H4 (cell line): ENCODE measurements at regions not wholly inside any gene's neighbourhood (a gene's known extent, or its start where the extent isn't known, plus 50 kb on each side); places are given as distances from the start of the nearest gene placed in this dataset.

Source experiments
- DNase-seq: peaks from one replicate; pipeline ENCODE4 v3.0.0-alpha.2; 2015; ENCODE audit warnings: low spot score

- DNase-seq: no peak
Measured at GRCh38 chr13:103437651-103438050, 371.4 kb upstream of the SLC10A2 start.

DNA sequence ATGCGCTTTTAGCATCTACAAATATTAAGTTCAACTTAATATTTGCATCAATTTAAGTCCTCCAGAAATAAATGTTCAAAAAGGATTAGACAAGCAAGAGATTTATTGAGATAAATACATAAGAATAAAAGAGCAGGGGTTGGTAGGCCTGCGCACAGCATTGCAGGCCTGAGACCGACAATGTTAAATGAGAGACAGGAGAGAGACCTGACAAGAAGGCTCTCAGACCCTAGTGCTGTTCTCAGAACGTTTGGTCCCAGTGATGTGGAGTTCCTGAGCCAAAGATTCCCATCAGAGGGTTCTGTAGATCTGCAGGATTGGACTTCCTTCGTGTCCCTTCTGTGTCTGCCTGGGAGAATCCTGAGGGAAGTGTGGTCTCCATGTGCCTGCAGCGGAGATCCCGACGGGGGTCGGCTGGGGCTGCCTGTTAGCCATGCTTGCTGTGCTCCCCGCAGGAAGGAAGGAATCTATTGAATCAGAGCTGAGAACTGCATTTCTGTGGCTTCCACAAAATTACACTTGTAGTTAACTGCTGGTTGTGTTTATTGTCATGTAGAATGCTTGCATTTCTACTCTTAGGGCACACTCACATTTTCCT, 369.9 kb upstream of the SLC10A2 start:
- DNase-seq: no peak

DNA sequence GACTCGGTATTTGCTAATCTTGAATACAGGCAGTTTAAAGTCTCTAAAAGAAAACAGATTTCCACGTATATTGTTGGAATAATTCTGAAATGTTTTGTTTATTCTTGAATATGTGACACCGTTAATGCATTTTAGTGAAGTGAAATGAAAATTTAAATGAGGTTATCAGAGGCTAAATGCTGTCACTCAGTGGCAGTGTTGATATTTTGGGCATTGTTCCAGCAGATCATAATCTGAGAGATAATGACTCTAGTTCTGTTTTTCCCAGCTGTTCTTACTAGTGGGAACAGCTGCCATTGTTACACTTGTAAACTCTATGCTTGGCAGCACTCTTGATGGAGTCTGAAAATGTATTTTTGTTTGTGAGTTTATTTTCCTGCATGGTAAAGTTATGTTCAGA, 365.6 kb upstream of the SLC10A2 start:
- no peak for DNase-seq

GRCh38 chr13:103430368-103430767, 364.2 kb upstream of the SLC10A2 start:
- no peak for DNase-seq

DNA sequence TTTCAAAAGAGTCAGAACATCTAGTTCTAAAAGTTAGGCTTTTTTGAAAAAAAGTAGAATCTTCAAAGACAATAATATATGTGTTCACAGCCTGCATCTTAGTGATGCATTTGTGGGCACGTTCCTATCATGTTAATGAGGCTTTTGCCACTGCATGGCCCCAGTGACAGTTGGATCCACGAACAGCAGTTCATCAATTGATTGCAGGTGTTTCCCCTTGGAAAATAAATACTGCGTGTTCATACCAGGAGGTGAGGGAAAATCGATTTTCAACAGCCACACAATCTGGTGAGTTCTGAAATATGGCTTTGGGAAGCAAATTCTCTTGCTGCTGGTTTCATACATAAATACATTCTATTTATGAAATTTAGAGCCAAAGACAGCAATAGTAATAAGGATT, 343.8 kb upstream of the SLC10A2 start:
- no peak for DNase-seq

- no peak for DNase-seq
Measured at GRCh38 chr13:103406967-103407366, 340.8 kb upstream of the SLC10A2 start.

GRCh38 chr13:103405297-103405696, 339.1 kb upstream of the SLC10A2 start:
- no peak for DNase-seq

- no peak for DNase-seq
Measured at GRCh38 chr13:103403814-103404213, 337.6 kb upstream of the SLC10A2 start.

- DNase-seq: no peak
Measured at GRCh38 chr13:103403148-103403740, 337.0 kb upstream of the SLC10A2 start.

- no peak for DNase-seq
Measured at GRCh38 chr13:103395139-103395538, 328.9 kb upstream of the SLC10A2 start.

GRCh38 chr13:103394618-103395017, 328.4 kb upstream of the SLC10A2 start:
- DNase-seq: no peak

- DNase-seq: no peak
Measured at GRCh38 chr13:103391936-103392335, 325.7 kb upstream of the SLC10A2 start.

DNA sequence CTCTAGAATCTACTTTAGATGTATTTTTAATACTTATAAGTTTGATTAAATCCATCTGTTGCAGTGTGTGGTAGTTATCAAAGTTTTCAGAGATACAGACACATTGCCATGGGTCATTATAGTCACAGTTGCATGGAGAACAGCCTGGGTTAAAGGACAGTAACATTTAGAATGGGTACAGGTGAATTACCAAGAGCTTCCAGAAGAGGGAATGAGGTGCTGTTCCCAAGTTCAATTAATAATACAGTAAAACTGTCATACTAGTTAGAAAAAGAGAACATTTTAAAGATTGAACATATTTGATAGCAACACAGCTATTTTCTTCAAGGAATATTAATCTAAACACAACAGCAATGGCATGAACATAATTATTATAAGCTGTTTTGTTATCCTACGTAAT, 322.6 kb upstream of the SLC10A2 start:
- no peak for DNase-seq

GRCh38 chr13:103386341-103386740, 320.1 kb upstream of the SLC10A2 start:
- DNase-seq: peak; percentile 41

GRCh38 chr13:103373916-103374315, 307.7 kb upstream of the SLC10A2 start:
- DNase-seq: no peak

DNA sequence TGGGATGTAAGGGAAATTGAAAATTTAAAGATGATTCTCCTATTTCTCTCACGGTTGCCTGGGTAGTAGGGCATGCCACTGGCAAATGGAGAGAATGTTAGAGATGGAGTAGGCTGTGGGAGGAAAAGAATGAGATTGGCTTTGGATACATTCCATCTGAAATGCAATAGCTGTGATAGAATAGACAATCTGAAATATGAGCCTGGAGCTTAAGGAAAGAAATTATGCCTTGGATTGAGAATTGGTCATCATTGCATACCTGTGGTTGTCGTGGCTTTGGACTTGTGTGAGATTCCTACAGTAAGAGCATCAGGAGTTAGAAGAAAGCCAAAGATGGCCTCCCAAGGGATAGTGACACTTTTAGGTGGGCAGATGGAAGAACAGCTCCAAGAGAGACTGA, 305.1 kb upstream of the SLC10A2 start:
- no peak for DNase-seq

- no peak for DNase-seq
Measured at GRCh38 chr13:103370790-103371189, 304.6 kb upstream of the SLC10A2 start.

DNA sequence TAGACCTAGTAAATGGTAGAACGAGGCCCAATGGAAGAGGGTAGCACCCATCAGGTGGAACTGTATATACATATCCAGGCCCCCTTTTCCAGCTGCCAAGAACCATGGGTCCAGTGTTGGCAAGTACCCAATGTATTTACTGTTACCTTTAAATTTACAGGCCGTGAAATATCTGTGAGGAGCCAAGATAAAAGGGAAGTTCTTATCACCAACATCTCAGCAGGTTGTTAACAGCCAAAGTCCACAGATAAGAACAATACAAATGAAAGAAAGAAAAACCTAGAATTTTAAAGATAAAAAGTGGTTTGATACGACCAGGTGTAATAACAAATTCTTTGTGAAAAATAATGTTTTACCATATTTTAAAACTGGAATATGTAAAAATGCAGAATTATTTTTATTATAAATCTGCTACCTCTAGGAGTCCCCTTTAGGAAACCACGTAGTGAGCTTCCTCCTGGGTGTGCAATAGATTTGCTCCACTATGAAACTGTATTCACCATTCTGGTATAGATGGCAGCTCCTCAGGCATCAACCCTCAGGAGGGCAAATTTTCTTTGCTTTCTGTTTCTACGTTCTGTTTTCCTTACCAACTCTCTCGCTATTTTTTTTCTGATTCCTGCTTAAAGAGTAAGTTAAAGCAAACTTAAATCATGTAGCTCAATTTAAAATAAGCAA, 292.2 kb upstream of the SLC10A2 start:
- DNase-seq: no peak

- no peak for DNase-seq
Measured at GRCh38 chr13:103356226-103356864, 290.1 kb upstream of the SLC10A2 start.

DNA sequence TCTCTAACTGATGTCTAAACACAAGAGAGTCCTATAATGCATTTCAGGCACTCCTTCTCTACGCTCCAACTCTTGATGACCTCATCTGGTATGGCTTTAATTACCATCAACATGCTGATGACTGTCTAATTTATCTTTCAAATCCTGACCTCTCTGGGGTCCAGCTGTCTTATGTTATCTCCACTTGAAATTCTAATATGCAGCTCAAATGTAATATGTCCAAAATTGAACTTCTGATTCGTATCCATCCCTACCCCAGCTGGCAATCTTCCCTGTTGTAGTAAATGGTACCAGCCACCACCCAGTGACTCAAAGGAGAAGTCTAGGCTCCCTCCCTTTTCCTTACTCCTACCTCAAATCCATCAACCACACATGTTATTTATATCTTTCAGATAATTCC, 288.0 kb upstream of the SLC10A2 start:
- no peak for DNase-seq

DNA sequence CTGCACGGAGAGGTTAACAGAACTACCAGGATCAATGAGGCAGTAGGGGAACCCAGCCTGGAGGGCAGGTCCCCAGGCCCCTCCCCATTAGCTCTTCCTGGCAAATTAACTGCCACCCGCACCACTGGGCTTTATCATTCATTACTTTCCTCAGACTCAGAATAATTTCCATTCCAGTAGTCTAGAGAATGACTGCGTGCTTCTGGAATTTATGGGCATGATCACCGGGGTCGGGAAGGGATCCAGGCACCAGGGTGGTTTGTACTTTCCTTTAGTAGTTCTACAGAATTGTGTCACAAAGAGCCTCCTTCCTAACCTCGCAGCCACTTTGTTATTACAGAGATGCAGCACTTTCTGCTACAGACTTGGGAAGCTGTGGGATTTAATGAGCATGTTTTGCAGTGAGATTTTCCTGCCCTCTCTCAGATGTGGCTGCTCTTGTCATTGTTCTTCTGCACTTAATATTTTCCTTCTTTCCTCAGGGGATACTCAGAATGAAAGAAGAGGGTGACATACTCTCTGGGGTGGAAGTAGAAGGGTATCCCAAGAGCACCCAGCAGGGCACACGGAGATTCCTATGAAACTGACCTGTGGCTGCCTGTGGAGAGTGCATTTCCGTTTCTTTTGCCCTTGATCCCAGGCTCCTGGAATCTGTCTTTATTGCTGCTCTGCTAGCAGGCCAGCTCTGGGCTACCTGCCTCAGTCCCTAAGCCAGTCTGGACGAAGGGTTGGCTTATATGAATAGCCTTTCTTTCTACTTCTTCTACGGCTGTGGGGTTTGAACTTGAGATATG, 285.0 kb upstream of the SLC10A2 start:
- peak; percentile 29 for DNase-seq

- DNase-seq: no peak
Measured at GRCh38 chr13:103350147-103350546, 283.9 kb upstream of the SLC10A2 start.
